GM12875 (cell line): ENCODE measurements at regions not wholly inside any gene's neighbourhood (a gene's known extent, or its start where the extent isn't known, plus 50 kb on each side); places are given as distances from the start of the nearest gene placed in this dataset.

ENCODE experiments used
- H3K4me3 ChIP-seq: one replicate; pipeline ENCODE4 v1.5.1; 2011; ENCODE audit warnings: low read depth, low read length, control low read depth
- CTCF ChIP-seq: IDR thresholded peaks from 2 replicates; pipeline ENCODE4 v1.5.1; 2011; ENCODE audit warnings: low read depth, mild to moderate bottlenecking, control low read depth, inconsistent platforms, low read length, moderate library complexity, borderline replicate concordance; ENCODE audit not compliant: insufficient read depth

GRCh38 chr6:138620630-138621029, 121.3 kb upstream of the NHSL1 start:
- TF ChIP-seq CTCF: no peak
- no peak overlapping the region for H3K4me3 ChIP-seq

GRCh38 chr6:138622967-138623366, 123.7 kb upstream of the NHSL1 start:
- no peak overlapping the region for H3K4me3 ChIP-seq
- no peak for TF ChIP-seq CTCF

- no peak for TF ChIP-seq CTCF
- H3K4me3 ChIP-seq: no peak overlapping the region
Observed at GRCh38 chr6:138631566-138631965, 132.3 kb upstream of the NHSL1 start.

GRCh38 chr6:138637822-138638221, 135.7 kb upstream of the CCDC28A start:
- H3K4me3 ChIP-seq: no peak overlapping the region
- TF ChIP-seq CTCF: no peak

GRCh38 chr6:138638604-138639003, 135.0 kb upstream of the CCDC28A start:
- no peak overlapping the region for H3K4me3 ChIP-seq
- no peak for TF ChIP-seq CTCF

- H3K4me3 ChIP-seq: no peak overlapping the region
- no peak for TF ChIP-seq CTCF
Observed at GRCh38 chr6:138640028-138640427, 133.5 kb upstream of the CCDC28A start.

- no peak for TF ChIP-seq CTCF
- no peak overlapping the region for H3K4me3 ChIP-seq
Observed at GRCh38 chr6:138643210-138643609, 130.4 kb upstream of the CCDC28A start.
